MM.1S (cell line): ENCODE measurements at regions not wholly inside any gene's neighbourhood (a gene's known extent, or its start where the extent isn't known, plus 50 kb on each side); places are given as distances from the start of the nearest gene placed in this dataset.
"Not testable (repeated sequence)": the region's sequence is repeated elsewhere in the genome, so short reads cannot be mapped to it uniquely, and the experiment has no call there.

Experiments used
- DNase-seq: peaks from one replicate; pipeline ENCODE4 v3.0.0-alpha.2; 2015
- H2AFZ ChIP-seq: fragments of 300-600 bp; sonication (generic); 2 replicates; pipeline ENCODE4 v1.6.0; 2016; ENCODE audit warnings: antibody characterized with exemption, low read length
- H3F3A ChIP-seq: fragments of 300-600 bp; sonication (generic); 2 replicates; pipeline ENCODE4 v1.6.1; 2016; ENCODE audit warnings: mild to moderate bottlenecking, antibody characterized with exemption, low read length, moderate library complexity, mixed read lengths; ENCODE audit not compliant: insufficient read depth
- H3K27ac ChIP-seq: fragments of 300-600 bp; sonication (generic); 2 replicates; pipeline ENCODE4 v1.5.1; 2016; ENCODE audit warnings: mild to moderate bottlenecking, low read length
- H3K27me3 ChIP-seq: fragments of 300-600 bp; sonication (generic); replicated peaks from 2 replicates; pipeline ENCODE4 v1.6.0; 2016; ENCODE audit warnings: low read length; ENCODE audit not compliant: insufficient read depth
- H3K36me3 ChIP-seq: fragments of 300-600 bp; sonication (generic); replicated peaks from 2 replicates; pipeline ENCODE4 v1.6.1; 2016; ENCODE audit warnings: mild to moderate bottlenecking, low read length, mixed read lengths; ENCODE audit not compliant: insufficient read depth
- H3K4me1 ChIP-seq: fragments of 300-600 bp; sonication (generic); 2 replicates; pipeline ENCODE4 v1.6.1; 2016; ENCODE audit warnings: low read length, mixed read lengths
- H3K4me2 ChIP-seq: fragments of 300-600 bp; sonication (generic); 2 replicates; pipeline ENCODE4 v1.6.0; 2016; ENCODE audit warnings: low read depth, low read length
- H3K4me3 ChIP-seq: fragments of 300-600 bp; sonication (generic); 2 replicates; pipeline ENCODE4 v1.5.1; 2016; ENCODE audit warnings: low read length, mixed read lengths
- H3K79me2 ChIP-seq: fragments of 300-600 bp; sonication (generic); 2 replicates; pipeline ENCODE4 v1.6.1; 2016; ENCODE audit warnings: mixed run types, low read length, mixed read lengths
- H3K9ac ChIP-seq: fragments of 300-600 bp; sonication (generic); 2 replicates; pipeline ENCODE4 v1.6.1; 2016; ENCODE audit warnings: low read length, mixed read lengths
- H3K9me2 ChIP-seq: fragments of 300-600 bp; sonication (generic); replicated peaks from 2 replicates; pipeline ENCODE4 v1.6.1; 2016; ENCODE audit warnings: mild to moderate bottlenecking, low read length, mixed read lengths; ENCODE audit not compliant: insufficient read depth
- H3K9me3 ChIP-seq: fragments of 300-600 bp; sonication (generic); replicated peaks from 2 replicates; pipeline ENCODE4 v1.6.1; 2016; ENCODE audit warnings: mild to moderate bottlenecking, low read length, mixed read lengths; ENCODE audit not compliant: insufficient read depth
- H4K20me1 ChIP-seq: fragments of 300-600 bp; sonication (generic); 2 replicates; pipeline ENCODE4 v1.6.1; 2016; ENCODE audit warnings: mild to moderate bottlenecking, low read length, moderate library complexity, mixed read lengths; ENCODE audit not compliant: insufficient read depth

DNA sequence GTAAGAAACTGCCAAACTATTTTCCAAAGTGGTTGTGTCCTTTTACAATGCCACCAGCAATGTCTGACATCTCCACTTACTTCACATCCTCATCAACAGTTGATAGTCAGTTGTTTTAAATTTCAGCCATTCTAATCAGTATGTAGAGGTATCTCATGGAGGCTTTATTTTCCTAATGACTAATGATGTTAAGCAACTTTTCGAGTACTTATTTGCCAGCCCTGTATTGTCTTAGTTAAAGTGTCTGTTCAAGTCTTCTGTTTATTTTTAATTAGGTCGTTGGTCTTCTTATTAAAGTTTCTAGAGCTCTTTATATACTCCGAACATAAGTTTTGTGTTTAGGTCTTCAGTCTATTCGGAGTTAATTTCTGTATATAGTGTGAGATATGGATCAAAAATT, 54.9 kb upstream of the NBPF12 start:
- not testable (repeated sequence) for H3K36me3 ChIP-seq, H3K79me2 ChIP-seq, H3K27ac ChIP-seq, H2AFZ ChIP-seq, DNase-seq, H3K4me1 ChIP-seq, H3K4me3 ChIP-seq, H3K9ac ChIP-seq, H3K9me2 ChIP-seq, H3K27me3 ChIP-seq, H3K4me2 ChIP-seq, H3K9me3 ChIP-seq, H3F3A ChIP-seq, H4K20me1 ChIP-seq

DNA sequence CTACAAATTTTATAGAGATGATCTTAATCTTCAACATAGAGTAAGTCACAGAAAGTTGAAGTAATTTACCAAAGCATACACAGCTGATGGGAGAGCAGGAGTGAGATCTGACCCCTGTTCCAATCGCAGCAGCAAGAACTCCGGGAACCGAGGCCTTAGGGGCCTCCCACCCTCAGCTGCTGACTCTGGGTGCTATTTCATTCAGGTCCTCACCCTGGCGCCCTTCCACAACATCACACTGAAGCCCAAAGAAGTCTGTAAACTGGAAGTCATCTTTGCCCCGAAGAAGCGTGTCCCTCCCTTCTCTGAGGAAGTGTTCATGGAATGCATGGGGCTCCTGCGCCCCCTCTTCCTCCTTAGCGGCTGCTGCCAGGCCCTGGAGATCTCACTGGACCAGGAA, 57.0 kb upstream of the NBPF12 start:
- H3K9me3 ChIP-seq, H3K27me3 ChIP-seq, H3K9me2 ChIP-seq, H4K20me1 ChIP-seq, H3K79me2 ChIP-seq, H3K9ac ChIP-seq, H3K4me2 ChIP-seq, H3K4me1 ChIP-seq, H3K27ac ChIP-seq, DNase-seq, H3K4me3 ChIP-seq, H3F3A ChIP-seq, H3K36me3 ChIP-seq, H2AFZ ChIP-seq: not testable (repeated sequence)

DNA sequence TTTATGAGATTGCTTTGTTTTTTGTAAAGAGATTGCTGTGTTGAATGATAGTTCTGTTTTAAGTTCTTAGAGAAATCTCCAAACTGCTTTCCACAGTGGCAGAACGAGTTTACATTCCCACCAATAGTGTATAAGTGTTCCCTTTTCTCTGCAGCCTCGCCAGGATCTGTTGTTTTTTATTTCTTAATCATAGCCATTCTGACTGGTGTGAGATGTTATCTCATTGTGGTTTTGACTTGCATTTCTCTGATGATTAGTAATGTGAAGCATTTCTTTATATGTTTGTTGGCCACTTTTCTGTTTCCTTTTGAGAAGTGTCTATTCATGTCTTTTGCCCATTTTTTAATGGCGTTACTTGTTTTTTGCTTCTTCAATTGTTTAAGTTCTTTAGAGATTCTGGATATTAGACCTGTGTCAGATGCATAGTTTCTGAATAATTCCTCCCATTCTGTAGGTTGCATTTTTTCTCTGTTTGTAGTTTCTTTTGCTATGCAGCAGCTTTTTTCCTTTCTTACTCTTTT, 74.3 kb upstream of the NBPF12 start:
- not testable (repeated sequence) for H3F3A ChIP-seq, H3K9ac ChIP-seq, H3K79me2 ChIP-seq, H3K9me2 ChIP-seq, H4K20me1 ChIP-seq, DNase-seq, H3K4me3 ChIP-seq, H3K9me3 ChIP-seq, H3K4me1 ChIP-seq, H3K36me3 ChIP-seq, H3K4me2 ChIP-seq, H3K27me3 ChIP-seq, H2AFZ ChIP-seq, H3K27ac ChIP-seq

DNA sequence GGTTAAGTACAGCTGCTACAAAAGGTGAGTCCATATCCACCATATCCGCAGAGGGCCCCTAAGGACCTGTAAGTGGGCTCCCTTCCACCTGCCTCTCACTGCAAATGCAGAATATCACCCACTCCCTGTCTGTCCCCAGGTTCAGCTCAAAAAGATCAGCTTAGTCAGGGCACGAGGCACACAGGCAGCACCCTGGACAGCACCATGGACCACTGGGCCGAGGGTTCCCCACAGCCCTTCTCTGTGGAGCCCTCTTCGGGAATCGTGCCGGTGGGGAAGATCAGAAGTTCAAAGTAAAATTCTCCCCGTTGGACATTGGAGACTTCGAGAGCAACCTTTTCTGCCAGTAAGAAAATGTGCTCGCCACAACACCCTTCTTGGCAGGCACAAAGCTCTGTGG, 85.0 kb upstream of the NBPF12 start:
- not testable (repeated sequence) for H3K9me2 ChIP-seq, H2AFZ ChIP-seq, DNase-seq, H3K36me3 ChIP-seq, H3K27me3 ChIP-seq, H3K4me3 ChIP-seq, H3K79me2 ChIP-seq, H3F3A ChIP-seq, H3K4me2 ChIP-seq, H3K9ac ChIP-seq, H3K9me3 ChIP-seq, H4K20me1 ChIP-seq, H3K27ac ChIP-seq, H3K4me1 ChIP-seq

DNA sequence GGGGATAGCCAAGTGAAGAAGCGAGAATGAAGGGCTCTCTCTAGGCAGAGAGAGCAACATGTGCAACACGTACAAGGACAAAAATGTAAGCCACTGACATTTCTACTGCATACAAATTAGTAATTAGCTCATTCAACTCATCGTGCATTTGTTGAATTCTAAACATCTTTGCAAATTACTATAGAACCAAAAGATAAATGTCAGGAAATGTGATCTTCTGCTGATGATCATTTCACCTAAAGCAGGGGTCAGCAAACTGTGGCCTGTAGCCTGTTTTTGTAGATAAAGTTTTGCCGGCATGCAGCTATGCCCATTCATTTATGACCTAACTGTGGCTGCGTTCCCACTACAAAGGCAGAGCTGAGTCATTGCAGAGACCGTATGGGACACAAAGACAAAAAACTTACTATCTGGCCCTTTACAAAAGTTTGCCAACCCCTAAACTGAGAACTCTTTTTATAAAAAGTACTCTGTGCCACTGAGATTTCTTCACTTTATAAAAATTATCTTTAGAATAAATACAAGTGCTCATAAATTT, 87.7 kb upstream of the NBPF12 start:
- H3K9me2 ChIP-seq, H3K27me3 ChIP-seq, H3K9me3 ChIP-seq: not testable (repeated sequence)

DNA sequence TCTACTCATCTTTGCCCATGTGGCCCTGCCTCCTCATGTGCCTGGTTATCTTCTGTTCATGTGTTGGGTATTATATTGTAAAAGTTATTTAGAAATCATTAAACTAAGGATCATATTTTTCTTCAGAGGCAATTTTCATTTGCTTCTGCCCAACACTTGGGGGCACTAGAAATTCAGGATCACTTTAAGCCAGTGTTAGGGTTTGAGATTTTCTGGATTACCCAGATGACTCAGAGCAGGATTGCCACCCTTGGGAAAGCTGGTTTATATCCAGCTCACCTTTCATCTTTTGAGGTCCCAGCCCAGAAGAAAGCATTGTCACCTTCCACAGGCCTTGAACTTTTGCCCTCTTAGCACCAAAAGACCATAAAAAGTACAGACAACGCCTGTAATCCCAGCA, 99.4 kb upstream of the NBPF12 start:
- H3K9me3 ChIP-seq, H3K9ac ChIP-seq, H3K27me3 ChIP-seq, H3K27ac ChIP-seq, H3K79me2 ChIP-seq, H3K4me2 ChIP-seq, H4K20me1 ChIP-seq, H3K9me2 ChIP-seq, DNase-seq, H3F3A ChIP-seq, H2AFZ ChIP-seq, H3K36me3 ChIP-seq, H3K4me3 ChIP-seq, H3K4me1 ChIP-seq: not testable (repeated sequence)

More for the DNA sequence above, 87.7 kb upstream of the NBPF12 start:
- H3K4me1 ChIP-seq, H4K20me1 ChIP-seq, H3K9ac ChIP-seq, H3K27ac ChIP-seq, H3K36me3 ChIP-seq, DNase-seq, H3K4me3 ChIP-seq, H3K79me2 ChIP-seq, H3F3A ChIP-seq, H3K4me2 ChIP-seq, H2AFZ ChIP-seq: not testable (repeated sequence)

DNA sequence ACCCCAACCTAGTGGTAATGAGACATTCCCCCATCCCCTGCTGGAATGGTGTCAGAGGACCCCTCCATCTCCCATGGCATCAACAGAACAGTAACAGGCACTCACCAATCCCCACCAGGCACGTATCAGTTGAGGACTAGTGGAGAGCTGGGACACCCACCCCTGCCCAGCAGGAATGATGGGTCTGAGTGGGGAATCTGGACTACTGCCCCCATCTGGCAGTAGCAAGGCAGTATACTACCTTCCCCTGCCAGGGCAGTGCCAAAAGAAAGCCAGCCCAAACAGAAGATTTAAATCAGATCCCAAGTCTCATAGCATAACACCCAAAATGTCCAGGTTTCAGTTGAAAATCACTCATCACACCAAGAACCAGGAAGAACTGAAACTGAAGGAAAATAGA, 111.2 kb upstream of the NBPF12 start:
- not testable (repeated sequence) for H3K4me2 ChIP-seq, DNase-seq, H3K9me3 ChIP-seq

DNA sequence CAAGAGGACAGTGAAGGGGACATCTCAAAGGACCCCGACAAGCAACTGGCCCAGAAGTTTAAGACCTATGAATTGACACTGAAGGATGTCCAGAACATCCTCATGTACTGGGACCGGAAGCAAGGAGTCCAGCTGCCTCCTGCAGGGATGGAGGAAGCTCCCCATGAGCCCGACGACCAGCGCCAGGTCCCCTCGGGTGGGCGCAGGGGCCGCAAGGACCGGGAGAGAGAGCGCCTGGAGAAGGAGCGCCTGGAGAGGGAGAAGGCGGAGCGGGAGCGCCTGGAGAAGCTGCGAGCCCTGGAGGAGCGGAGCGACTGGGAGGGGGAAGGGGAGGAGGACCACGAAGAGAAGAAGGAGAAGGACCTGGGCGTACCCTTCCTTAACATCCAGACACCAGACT, 143.9 kb upstream of the NBPF12 start:
- H4K20me1 ChIP-seq, H3K79me2 ChIP-seq, H3K9me3 ChIP-seq, H3K4me1 ChIP-seq, DNase-seq, H3K9ac ChIP-seq, H3K36me3 ChIP-seq, H3K4me2 ChIP-seq, H3K27me3 ChIP-seq, H3K9me2 ChIP-seq, H3K4me3 ChIP-seq, H3F3A ChIP-seq, H3K27ac ChIP-seq, H2AFZ ChIP-seq: not testable (repeated sequence)

More for the DNA sequence above, 111.2 kb upstream of the NBPF12 start:
- not testable (repeated sequence) for H3F3A ChIP-seq, H3K9ac ChIP-seq, H3K27ac ChIP-seq, H4K20me1 ChIP-seq, H3K79me2 ChIP-seq, H3K4me1 ChIP-seq, H2AFZ ChIP-seq, H3K4me3 ChIP-seq, H3K27me3 ChIP-seq, H3K9me2 ChIP-seq, H3K36me3 ChIP-seq
